ENCODE measurements at regions not wholly inside any gene's neighbourhood (a gene's known extent, or its start where the extent isn't known, plus 50 kb on each side); places are given as distances from the start of the nearest gene placed in this dataset.

GRCh38 chr18:64337018-64337417 lies 188.1 kb upstream of the LINC00305 start:
- intact Hi-C loops (cut with micrococcal nuclease): no loop called here

DNA sequence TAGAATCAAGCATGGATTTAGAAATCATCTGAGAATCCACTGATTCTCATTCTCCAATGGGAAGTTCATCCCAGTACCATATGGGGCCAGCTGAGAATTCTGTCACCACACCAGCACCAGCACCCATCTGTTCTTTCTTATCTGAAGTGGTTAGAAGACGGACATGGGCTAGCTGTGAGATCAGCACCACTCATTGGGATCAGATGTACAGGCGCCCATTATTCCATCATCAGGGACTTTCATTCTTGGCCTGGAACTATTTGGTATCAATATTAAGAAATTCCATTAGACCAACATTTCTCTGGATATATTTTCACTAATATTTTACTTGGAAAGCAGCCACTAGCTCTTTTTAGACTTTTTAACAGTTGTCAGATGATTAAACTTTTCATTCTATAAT lies 185.9 kb upstream of the LINC00305 start:
- intact Hi-C loops (cut with micrococcal nuclease): no loop called here

- intact Hi-C loops (cut with micrococcal nuclease): no loop called here
Observed at GRCh38 chr18:64333584-64333983, 184.7 kb upstream of the LINC00305 start.

- intact Hi-C loops (cut with micrococcal nuclease): no loop called here
Observed at GRCh38 chr18:64332835-64333234, 183.9 kb upstream of the LINC00305 start.

- intact Hi-C loops (cut with micrococcal nuclease): no loop called here
Observed at GRCh38 chr18:64331419-64331818, 182.5 kb upstream of the LINC00305 start.

DNA sequence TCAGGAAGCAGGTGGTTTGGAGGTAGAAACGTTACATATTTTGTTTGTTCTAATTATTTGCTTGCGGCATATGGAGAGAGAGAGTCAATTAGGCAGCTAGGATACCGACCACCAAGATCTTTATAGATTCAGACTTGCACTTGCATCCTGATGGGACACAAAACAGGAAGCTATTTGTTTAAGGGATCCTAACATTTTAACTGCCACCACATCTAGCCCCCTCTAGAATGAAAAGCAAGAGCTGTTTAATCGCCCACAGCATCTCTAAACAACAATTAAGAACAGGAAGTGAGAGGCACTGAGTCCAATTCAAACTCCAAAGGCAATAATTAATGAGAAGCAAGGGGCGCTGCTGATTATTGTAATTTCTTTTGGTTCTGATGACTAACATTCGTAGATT lies 182.0 kb upstream of the LINC00305 start:
- intact Hi-C loops (cut with micrococcal nuclease): no loop called here

DNA sequence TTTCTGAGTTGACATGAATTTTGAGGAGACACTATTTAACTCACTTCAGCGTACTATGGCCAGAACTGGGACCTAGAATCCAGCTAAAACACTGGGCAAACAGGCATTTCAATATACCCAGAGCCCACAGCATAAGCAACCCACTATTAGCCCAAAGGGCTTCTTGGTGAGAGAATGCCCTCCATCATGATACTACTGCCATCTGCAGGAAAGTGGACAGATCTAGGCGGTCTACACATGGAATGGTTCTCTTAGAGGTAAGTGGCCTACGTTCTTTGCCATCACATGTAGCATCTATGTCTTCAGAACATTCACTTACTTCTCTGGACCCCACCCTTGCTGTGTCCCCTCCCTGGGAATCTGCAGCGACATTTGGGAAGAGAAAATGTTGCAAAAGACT lies 181.3 kb upstream of the LINC00305 start:
- intact Hi-C loops (cut with micrococcal nuclease): no loop called here

DNA sequence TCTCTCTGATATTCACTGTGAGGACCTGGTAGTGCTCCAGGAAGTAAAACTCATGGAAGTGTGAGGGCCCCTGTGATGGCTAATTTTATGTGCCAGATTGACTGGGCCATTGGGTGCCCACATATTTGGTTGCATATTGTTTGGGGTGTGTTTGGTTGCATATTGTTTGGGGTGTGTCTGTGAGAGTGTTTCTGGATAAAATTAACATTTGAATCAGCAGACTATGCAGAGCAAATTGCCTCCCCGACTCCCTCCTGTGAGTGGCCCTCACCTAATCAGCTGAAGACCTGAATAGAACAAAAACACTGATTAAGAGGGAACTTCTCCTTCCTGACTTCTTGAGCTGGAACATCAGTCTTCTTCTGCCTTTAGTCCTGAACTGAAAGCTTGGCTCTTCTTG lies 173.3 kb upstream of the LINC00305 start:
- intact Hi-C loops (cut with micrococcal nuclease): no loop called here

DNA sequence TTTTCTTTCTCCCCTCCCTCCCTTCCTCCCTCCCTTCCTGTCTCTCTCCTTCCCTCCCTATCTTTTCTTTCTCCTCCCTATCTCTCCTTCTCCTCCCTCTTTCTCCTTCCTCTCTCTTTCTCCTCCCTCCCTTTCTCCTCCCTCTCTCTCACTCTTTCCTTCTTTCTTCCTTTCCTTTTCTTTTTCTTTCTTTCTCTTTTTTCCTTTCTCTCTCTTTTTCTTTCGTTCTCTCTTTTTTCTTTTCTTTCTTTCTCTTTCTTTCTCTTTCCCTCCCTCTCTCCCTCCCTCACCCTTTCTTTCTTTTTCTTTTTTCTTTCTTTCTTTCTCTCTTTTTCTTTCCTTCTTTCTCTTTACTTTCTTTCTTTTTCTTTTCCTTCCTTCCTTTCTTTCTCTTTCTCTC lies 169.7 kb upstream of the LINC00305 start:
- intact Hi-C loops (cut with micrococcal nuclease): no loop called here

DNA sequence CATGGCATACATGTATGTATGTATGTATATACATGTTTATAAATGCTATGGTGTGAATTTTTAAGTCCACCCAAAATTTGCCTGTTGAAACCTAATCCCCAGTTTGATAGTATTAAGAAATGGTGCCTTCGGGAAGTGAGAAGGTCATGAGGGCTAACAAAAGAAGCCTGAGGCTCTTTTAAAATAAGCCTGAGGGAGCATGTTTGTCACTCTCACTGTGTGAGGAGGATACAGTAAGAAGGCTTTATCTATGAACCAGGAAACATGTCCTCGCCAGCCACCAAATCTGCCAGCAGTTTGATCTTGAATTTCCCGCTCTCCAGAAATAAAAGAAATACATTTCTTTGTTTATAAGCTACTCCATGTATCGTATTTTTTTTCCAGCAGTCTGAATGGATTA lies 163.0 kb upstream of the LINC00305 start:
- intact Hi-C loops (cut with micrococcal nuclease): no loop called here

DNA sequence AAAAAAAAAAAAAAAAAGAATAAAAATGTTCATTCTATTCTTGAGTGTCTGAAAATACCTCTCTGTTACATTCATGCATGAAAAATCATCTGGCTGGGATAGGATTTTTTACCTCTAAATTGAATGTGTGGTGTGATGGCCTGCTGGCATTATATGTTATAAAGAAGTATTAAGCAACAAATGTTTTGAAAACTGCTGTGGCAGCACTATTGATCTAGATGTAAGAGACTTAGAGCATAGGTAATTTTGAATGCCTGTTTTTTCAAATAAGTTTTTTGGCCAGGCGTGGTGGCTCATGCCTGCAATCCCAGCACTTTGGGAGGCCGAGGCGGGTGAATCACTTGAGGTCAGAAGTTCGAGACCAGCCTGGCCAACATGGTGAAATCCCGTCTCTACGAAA lies 147.0 kb upstream of the LINC00305 start:
- intact Hi-C loops (cut with micrococcal nuclease): no loop called here

DNA sequence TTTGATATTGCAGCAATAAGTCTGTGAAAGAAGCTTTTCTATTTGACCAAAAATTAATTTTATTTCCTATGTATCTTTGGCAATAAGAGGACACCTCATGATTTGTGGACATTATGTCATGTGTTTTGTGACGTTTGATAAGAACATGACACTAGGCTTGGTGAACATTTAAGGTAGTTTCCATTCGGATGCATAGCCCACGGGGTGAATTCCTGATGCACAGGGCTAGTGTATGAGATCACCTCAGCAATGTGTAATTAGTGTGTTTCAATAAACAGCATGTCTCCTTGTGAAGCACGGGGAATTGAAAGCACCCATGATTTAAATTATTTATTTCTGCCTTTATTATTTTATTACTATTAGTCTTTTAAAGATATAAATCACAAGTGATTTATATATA lies 146.1 kb upstream of the LINC00305 start:
- intact Hi-C loops (cut with micrococcal nuclease): no loop called here

GRCh38 chr18:64288432-64288831 lies 139.5 kb upstream of the LINC00305 start:
- intact Hi-C loops (cut with micrococcal nuclease): no loop called here

DNA sequence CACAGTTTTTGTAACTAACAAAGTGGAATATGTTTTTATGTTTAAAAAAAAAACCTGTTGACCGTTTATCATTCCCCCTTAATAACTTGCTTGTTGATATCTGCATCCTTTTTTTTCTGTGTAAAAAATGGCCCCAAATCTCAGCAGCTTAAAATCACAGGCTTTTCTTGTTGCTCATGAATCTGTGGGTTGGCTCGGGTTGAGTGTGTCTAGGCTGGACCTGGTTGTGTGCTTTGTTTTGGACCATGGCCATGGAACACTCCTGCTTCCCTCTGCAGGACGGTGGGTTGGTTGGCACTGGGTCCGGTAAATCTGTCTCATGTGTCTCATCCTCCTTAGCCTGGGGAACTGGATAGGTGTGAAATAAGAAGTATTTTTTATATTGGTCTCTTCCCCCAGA lies 139.0 kb upstream of the LINC00305 start:
- intact Hi-C loops (cut with micrococcal nuclease): no loop called here

- intact Hi-C loops (cut with micrococcal nuclease): no loop called here
Observed at GRCh38 chr18:64283059-64283458, 134.2 kb upstream of the LINC00305 start.

- intact Hi-C loops (cut with micrococcal nuclease): no loop called here
Observed at GRCh38 chr18:64278026-64278425, 129.1 kb upstream of the LINC00305 start.

DNA sequence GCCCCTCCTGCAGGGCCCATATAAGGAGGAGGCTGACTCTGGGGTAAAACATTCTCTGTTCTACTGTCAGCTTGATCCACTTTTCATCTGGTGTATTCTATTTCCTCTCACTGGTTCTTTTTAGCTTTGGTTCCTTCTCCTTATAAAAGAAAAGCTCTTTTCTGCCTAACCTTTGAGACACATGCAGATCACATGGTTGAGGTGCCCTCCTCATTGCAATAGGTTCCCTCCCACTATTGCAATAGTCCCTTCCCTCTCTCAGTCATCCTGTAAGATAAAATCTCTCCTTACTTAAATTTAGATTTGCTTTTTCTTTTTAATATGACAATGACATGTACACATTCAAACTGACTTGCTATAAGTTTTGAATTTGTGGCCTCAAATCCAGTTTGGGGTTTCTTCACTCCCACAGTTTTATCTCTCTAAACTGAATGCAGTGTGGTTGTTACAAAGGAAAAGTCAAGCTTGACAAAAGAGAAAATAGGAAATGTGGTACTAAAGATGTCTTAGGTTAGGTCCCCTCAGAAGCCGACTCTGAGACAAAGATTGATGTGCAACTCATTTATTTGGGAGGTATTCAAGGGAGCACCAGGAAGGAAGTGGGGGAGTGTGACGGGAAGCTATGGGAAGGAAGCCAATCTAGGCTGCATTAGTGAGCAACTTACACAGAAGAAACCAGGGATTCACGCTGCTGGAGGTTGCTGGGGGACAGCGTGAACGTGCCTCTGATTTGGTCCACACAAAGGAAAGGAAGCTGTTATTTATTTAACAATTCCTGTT lies 127.6 kb upstream of the LINC00305 start:
- intact Hi-C loops (cut with micrococcal nuclease): no loop called here

GRCh38 chr18:64275593-64276300 lies 126.9 kb upstream of the LINC00305 start:
- intact Hi-C loops (cut with micrococcal nuclease): no loop called here

- intact Hi-C loops (cut with micrococcal nuclease): no loop called here
Observed at GRCh38 chr18:64273724-64274123, 124.8 kb upstream of the LINC00305 start.

GRCh38 chr18:64271975-64272659 lies 123.2 kb upstream of the LINC00305 start:
- intact Hi-C loops (cut with micrococcal nuclease): no loop called here

DNA sequence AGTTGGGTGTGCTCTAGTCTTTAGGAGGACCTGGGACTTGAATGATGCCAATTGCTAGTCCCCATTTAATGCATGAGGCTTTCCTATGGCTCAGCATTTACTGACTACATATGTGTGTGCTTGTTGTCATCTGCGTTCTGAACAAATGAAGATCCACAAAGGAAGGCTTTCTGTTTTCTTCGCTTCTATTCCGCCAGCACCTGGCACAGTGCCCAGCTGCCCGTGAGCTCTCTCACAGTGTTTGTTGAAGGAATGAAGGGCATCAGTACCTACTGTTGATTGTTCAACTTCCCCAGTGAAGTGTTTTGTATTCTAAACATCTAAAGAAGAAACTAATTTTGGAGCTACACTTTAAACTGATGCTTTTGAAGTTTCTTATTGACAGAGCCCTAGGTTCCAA lies 122.4 kb upstream of the LINC00305 start:
- intact Hi-C loops (cut with micrococcal nuclease): no loop called here

DNA sequence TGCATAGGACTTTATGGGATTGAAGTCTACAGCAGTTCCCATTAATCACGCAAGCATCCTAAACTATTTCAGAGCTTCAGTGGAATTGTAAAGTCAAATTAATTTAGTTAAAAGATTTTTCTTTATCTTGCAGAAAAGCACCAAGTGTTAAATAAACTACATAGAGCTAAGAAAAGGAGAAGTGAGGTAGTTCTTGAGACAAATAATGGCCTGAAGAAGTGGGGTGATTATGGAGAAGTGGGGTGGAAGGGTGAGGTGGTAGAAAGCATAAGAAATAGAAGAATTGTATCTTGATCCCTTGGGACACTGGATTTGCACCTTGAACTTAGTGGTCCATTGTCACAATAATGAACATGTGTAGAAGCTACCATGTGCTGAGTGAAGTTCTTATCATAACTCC lies 121.7 kb upstream of the LINC00305 start:
- intact Hi-C loops (cut with micrococcal nuclease): no loop called here
